CD1c-positive myeloid dendritic cell (primary cell): ENCODE measurements at regions not wholly inside any gene's neighbourhood (a gene's known extent, or its start where the extent isn't known, plus 50 kb on each side); places are given as distances from the start of the nearest gene placed in this dataset.

ENCODE experiments used
- DNase-seq: peaks from one replicate; pipeline ENCODE4 v3.0.0-alpha.2; 2016; ENCODE audit errors: extremely low spot score

DNA sequence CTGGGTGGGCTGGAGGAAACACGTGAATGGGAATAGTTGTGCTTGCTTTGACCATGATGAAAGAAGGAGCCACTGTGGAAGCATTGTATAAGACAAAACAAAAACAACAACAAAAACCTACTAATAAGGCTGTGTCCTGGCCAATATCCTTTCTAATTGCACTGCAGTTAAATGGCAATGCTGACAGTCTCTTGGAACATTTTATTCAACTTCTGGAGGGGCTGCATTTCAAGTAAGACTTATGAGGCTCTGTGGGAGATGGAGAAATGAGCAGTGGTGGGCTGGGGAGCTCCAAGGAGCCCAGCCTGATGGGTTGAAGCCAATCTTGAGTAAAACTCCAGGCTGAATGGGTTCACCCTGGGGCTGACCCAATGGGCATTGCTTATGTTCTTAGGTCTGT, 99.8 kb upstream of the ROPN1 start:
- no peak for DNase-seq

DNA sequence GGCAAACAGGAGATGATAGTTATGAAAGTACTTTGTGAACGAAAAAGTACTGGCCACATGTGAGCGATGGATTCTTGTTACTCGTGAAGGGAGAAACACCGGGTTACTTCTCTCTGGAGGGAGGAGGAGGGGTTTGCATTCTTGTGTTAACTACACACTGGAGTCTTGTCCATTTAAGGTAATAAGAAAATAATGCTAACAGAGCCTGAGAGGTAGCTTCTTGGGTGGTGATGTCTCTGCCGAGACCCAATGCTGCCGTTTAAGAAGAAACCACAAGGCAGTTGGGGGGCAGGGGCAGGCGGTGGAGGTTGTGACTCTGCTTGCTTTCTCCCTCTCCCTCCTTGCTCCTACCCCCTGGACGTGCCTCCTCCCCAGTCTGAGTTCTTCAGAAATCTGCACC, 100.9 kb upstream of the ROPN1 start:
- no peak for DNase-seq

DNA sequence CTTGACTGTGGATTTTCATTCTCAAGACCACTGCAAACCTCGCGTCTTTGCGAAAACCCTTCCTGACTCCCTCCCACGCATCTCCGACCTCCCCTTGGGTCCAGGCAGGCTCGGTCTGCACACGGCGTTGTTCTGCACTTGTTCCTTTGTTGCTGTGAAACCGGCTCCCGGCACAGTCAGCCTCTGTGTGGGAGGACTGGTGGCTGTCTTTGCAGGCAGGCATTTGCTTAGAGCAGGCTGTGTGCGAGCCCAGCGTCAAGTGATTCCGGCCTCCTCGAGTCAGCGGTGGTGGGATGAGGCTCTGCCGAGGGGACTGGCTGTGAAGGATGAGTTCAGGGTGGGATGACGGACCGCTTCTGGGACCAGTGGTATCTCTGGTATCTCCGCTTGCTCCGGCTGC, 102.6 kb upstream of the ROPN1 start:
- DNase-seq = no peak

DNA sequence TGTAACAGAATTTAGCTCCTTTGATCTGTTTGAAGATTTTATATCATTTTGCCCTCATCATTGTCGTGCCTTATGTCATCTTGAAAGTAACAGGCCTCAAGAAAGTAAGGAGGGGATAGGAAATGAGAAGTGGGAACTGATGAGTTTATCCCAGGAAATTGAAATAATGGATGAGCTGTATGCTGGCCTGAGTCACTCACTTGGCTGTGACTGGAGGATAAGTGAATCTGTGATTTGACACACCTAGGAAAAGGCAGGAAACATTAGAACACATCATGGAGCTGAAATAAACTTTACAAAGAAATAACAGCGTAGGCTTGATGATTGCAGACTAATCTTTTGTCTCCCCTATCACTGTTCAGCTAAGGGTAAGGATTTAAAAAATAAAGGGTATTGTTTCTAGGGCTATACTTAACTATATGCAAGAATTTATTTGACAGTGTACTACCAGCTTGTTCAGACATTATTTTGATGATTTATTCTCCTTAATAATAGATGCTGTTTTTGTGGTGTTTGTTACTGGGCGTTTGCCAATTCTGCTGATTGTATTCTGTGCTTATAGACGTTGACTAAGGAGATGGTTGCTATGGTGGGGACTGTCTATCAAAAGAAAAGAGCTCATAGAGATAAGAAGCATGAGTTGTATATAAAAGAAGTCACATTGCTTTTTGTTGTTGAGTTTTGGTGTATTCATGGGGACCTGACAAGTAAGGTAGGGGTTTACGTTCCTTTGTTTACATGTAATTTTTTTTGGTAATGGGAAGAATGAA, 105.6 kb upstream of the ROPN1 start:
- no peak for DNase-seq

DNA sequence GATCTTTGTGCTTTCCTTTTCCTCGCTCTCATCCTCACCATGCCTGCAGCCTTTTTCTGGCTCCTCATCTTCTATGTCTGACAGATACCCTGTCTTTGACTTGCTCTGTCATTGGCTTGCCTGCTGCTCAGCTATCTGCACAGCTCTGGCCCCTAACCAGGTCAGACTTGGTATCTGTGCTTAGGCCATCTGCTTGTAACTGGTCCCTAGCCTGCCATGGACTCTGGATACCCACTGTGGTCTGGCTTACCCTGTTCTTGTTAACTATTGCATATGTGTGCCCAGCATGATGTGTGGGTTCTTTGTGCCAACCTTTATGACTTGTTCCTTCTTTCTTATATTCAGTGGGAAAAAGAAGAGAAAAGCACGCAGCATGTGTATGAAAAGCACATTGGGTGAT, 109.7 kb upstream of the ROPN1 start:
- DNase-seq = no peak

DNA sequence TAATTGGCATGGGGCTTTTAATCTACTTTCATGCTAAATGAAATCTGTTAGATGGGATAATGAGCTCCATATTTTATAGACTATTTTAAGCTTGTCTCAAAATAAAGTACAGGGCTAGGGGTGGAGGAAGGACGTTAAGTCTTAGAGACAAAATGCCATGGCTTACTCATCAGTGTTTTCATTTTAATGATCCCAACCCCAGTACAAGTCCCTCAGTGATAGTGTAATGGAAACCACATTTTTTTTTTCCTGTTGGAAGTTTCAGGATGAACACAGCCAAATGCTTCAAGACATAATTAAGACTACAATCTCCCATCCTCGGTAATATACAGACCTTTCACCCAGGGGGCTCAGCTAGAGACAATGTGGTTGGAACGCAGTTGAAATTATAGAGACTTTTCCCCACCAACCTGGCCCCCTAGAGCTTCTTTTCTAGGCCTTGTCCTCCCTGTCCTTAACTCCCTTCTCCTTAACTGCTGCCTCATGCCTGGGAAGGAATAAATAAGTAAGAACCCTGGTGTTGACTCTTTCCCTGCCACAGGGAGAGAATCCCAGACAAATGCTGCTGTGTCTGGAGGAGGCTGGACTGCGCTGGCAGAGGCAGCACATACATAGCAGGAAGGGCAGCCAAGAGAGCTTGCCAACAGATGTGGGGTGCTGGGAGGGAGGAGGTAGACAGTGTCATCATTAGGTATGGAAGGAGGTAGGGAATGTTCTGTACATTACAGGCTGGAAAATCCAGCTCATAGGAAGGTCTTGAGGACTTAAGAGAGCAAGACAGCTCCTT, 115.4 kb upstream of the ROPN1 start:
- no peak for DNase-seq

DNA sequence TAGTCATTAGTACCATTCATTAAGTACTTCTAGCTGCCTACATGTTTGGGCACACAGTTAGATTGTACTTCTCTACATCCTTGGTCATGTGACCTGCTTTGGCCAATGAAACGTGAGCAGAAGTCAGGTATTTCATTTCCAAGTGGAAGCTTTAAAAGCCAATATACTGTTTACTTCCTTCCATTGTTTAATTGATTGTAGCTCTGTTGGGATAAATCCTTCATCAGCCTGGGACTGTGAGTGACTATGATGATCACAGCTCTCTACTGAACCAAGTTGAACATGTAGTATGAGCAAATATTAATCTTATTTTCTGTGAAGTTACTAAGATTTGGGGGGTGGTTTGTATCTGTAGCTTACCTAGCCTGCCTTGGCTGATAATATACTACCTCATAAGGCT, 116.5 kb upstream of the ROPN1 start:
- DNase-seq = no peak

DNA sequence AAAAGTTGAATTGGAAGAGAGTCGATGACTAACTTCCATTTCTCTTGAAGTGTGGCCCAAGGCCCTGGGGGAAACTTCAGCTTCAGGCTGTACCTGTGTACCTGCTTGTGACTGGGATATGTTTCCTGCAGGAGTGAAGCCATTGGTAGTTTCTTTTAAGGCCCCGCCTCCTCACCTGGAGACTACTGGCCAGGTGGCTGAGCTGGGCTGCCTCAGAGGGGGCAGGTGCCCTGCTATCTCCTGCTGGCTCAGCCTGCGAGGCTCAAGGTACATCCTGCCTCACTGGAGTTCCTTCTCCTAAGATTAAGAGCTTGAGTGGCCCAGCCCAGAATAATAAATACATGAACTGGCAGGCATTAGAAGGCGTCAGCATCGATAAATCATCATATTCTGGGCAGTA, 121.6 kb upstream of the ROPN1 start:
- DNase-seq = no peak

DNA sequence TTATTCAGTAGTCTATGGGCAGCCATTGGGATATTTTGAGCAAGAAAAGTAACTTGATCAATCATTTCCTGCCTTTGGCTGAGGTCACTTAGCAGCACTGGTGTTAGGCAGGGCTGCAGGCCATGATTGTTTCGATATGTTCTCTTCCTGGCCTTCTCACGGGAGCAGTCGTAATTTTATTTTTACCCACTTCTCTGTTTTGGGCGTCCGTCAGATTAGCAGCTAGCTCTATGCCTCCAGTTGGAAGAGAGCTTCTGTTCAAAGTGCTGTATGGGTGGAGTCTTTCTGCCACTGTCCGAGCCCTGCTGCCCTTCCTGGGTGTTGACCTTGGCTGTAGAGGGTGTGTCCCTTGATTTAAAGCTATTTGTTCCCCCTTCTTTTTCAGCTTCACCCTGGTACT, 123.4 kb upstream of the ROPN1 start:
- DNase-seq = no peak

DNA sequence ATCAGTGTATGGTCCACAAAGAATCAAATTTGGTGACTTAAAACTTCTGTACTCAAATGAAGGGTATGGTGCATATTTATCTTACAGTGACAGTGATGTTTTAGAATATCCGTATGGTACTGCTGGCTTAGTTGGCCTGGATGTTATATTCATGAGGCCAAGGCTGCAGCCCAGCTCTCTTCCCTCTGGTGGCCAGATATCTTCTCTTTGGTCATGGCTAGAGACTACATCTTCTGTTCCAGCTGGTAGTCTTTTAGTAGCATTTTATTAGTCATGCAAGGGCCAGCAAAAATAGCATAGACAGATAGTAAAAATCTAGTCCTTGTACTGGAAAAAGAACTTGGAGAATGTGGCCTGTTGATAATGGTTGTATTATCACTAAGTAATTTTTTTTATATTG, 124.0 kb upstream of the ROPN1 start:
- DNase-seq = no peak

DNA sequence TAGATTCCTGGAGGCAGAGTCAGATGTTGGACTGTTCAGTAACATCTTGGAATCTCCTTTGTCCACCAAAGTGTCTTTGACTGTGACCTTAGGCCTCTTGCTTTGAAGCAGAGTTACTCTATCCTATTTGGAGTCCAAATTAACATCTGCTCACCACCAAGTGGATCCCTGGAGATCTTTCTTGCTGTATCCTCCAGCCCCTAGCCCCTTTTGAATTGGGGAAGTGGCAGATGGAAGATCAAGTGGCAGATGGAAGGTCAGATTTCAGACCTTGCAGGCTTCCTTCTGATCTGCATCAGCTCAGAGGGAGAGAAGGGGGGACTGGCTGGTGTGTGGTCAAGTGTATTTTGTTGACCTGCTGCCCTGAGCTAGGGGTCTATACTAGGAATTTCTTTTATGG, 125.0 kb upstream of the ROPN1 start:
- no peak for DNase-seq

DNA sequence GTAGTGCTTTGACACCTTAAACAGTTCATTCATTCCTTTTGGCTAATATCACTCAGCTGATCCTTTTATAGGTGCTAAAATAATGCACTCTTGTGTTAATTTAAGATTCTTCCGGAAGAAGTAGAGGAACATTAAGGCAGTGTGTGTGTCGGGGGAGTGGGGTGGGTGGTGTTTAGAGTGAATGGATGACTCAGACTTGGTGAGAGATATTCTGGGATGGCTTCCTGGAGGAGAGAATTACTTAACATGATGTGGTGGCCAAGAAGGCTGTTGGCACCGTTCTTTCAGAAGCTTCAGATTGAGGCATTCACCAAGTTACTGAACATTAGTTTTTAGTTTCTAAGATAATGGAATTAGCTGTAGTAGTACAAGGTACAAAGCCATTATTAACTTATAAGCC, 125.6 kb upstream of the ROPN1 start:
- no peak for DNase-seq

DNA sequence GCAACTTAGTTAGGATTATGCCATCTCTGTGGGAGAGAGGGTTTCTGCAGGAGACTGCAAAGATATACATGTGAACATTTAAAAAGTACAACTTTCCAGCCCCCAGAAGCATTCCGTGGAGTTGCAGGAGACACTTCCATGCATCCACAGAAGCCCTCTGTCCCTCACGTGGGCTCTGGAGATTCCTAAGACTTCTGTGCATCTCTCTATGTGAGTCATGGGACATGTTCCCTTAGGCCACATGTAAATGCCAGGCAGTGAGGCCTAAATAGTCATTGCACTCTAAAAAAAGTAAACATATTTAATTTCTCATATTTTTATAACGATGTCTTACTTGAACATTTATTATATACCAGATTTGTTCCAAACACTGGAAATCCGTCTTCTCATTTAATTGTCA, 126.5 kb upstream of the ROPN1 start:
- DNase-seq = no peak

DNA sequence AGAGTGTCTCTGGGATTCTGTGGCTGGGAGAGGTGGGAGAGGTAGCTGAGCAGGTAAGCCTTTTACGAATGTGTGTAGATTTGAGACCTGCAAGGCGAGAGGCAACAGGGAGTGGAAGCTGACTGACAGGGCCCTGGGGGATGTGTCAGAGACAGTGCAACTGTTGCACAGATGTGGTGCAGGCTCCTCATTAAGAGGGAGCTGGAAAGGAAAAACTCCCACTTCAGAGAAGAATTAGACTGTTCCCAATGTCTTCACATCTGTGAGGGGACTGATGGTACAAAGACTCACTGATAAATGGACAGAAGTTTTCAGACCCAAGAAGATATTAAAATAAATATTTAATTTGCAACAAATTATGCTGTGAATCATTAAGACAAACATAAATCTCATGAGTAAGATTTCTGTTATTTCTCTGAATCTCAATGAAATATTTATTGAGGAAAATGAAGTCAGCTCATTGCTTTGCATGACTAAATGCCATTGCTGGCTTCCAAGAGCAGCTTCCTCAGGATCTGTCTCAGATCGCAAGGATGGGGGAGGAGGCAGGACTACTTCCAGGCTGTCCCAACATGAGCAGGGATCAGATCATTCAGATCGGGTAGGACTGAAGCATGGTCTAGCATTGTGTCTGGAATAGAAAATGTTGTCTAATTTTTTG, 127.3 kb upstream of the ROPN1 start:
- no peak for DNase-seq

DNA sequence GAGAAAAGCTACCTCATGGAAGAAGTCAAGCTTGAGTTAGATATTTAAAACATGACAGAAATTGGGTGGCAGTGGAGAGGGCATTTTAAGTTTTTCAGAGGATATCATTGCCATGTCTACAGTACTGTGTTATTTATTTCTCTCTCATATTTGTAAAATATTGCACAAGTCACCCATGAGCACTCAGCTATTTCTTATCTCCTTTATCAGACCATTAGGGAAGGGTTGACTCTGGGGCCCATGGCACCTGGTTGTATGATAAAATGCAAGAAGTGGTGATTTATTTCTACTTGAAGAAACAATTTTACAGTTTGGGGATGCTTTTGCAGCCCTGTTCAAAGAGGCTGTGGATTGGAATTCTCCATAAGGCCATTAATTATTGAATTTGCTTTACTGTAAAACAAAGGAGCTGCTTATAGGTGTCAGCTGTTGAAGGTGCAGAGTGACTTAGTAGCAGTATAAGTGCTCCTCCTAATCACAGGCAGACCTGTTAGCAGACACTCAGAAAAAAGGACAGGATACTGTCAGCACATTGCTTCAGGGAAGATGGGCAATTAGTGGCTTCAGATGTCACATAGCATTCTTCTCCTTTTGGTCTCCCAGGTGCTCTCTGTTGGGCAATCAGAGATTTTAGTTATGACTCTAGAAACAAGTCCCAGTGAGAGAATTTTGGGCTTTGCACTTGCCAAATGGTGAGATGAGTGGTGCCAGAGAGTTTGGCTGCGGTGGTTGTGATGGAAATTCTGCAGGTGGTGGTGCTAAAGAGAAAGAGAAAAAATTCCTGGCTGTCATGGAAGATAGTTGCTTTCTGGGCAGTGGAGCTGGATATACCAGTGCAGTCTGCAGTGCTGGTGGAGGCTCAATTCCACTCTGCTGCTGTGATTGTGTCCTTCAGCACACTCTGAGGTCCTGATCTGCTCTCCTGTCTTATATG, 129.7 kb upstream of the ROPN1 start:
- DNase-seq = no peak

DNA sequence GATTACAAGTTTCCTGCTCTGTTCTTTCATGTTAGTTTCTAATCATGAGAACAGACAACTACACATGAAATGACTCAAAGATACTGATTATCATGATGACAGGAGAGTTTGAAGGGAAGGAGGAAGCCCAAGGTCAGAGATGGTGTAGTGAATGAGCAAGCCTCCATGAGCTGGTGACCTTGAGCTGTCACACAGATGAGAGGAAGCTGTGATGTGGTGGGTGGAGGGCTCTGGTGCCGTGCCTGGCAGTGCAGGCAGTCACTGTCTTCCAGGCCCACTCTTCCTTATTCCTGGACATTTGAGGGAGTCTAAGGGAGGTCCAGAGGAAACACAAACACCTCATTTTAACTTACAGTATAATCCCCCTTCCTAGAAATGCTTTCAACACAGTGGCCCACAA, 133.4 kb upstream of the ROPN1 start:
- DNase-seq = no peak

DNA sequence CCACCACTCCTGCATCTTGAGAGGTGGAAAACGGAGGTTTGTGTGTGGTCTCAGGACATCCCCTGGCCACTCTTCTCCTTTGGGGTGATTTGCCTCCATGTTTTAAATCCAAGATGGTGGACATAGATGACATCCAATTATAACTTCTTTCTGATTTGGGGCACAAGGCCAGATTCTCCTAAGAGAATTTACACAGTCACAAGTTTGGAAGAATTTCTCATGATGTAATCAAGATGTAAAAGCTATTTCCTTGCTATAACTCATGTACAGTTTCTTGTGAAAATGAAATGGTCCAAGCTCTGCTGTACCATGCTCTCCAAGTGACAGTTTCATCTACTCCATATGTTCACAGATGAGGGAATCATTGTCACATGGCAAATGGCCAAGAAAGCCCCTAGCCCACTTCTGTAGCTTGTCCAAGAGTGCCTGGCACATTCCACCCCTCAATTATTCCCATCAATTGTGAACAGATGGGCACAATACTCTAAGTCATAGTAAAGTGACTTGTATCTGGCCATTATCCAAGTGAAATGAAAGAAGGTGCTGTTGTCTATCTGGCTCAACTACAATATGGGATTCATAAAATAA, 134.6 kb upstream of the ROPN1 start:
- no peak for DNase-seq

DNA sequence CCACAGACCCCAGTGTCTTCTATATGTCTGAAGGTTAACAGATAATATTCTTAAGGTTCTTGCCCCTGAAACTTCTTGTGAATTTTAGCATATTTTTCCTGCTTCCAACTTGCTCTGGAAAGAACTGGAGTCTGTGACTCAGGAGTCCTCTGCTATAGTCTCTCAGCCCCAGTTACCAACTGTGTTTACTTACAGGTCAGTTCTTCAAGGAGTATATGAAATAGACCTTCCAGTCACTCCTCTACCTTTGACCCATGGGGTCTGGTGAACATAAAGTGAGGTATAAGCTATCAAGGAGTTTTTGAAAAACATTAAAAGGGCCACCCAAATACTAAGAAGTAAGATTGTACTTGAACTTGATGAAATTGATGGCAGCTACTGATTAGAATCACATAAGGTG, 139.2 kb upstream of the ROPN1 start:
- DNase-seq = no peak

DNA sequence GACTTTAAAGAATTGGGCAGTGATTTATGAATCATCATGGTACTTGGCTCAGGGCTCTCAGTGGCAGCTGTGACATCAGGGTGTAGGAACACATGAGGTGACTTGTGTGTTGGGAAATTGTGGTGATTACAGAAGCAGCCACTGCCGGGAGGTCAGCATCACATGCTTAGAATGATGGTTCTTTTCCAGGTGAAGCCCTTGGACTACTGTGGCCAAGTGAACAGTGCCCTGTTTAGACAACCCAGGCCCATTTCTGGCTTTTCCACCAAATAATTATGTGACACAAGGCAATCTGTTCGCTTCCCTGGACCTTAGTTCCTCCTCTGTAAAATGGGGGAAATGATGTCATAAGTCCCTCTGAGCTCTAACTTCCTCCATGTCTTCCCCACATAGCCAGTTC, 139.7 kb upstream of the ROPN1 start:
- peak; percentile 37 for DNase-seq

DNA sequence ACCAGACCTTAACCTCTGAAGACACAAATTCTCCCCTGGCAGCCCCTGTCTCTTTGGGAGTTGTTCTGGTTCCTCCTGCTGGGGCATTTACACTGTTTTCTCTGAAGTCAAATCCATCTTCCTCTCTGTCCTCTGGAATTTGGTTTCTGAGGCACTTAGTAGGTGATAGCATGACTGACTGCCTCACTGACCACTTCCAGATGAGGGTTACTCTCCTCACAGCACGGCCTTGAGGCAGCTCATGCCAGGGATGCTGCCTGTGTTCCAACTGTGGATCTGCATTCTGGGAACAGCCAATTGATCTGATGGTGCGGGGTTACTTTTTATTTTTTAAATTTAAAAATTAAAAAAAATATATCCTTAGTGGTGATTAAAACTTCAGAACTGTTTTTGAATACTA, 140.9 kb upstream of the ROPN1 start:
- no peak for DNase-seq

DNA sequence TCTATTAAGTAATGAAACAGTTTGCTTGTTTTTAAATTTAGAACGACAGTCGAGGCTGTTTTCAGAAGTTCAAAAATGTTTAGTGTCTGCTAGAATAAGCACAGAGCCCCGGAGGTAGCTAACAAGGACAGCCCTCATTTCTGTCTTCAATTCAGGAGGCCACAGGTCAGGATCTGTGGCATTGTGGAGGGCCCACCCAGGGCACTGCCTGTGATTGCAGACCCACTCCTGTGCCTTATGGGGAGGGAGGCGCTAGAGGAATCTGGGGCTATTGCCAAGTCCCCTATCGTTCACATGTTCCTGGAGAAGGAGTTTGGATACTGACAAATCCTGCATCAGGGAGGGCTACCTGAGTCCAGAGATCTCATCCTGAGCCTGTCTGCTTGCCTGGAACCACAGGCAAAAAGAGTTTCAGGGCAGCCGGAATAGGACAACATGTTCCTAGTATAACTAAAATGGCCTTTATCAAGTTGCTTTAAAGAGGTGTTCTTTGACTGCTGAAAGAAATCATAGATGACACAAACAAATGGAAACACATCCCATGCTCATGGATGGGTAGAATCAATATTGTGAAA, 141.5 kb upstream of the ROPN1 start:
- DNase-seq = no peak
